GM06990 (cell line): ENCODE measurements at regions not wholly inside any gene's neighbourhood (a gene's known extent, or its start where the extent isn't known, plus 50 kb on each side); places are given as distances from the start of the nearest gene placed in this dataset.

Source experiments
- DNase-seq: peaks from one replicate; pipeline ENCODE4 v3.0.0-alpha.2; 2011; ENCODE audit not compliant: insufficient read length; ENCODE audit errors: extremely low read depth
- H3K27me3 ChIP-seq: replicated peaks from 2 replicates; pipeline ENCODE4 v1.6.0; 2011; ENCODE audit warnings: low read length; ENCODE audit not compliant: control insufficient read depth, insufficient read depth
- H3K36me3 ChIP-seq: 2 replicates; pipeline ENCODE4 v1.5.1; 2011; ENCODE audit warnings: low read length; ENCODE audit not compliant: control insufficient read depth, insufficient read depth
- H3K4me3 ChIP-seq: replicated peaks from 2 replicates; pipeline ENCODE4 v1.5.1; 2011; ENCODE audit warnings: low read depth, mild to moderate bottlenecking, control low read depth, low read length
- CTCF ChIP-seq: IDR thresholded peaks from 2 replicates; pipeline ENCODE4 v1.5.1; 2011; ENCODE audit warnings: low read length, control low read depth, mild to moderate bottlenecking, inconsistent platforms; ENCODE audit not compliant: insufficient read depth, poor library complexity, severe bottlenecking

GRCh38 chr7:115094163-115094562 is 172.3 kb downstream of the MDFIC start:
- no peaks in the 10 kb centered on the region for H3K27me3 ChIP-seq
- DNase-seq, result no peak
- H3K36me3 ChIP-seq, result no peaks in the 10 kb centered on the region
- no peak overlapping the region for H3K4me3 ChIP-seq
- no peak for TF ChIP-seq CTCF

DNA sequence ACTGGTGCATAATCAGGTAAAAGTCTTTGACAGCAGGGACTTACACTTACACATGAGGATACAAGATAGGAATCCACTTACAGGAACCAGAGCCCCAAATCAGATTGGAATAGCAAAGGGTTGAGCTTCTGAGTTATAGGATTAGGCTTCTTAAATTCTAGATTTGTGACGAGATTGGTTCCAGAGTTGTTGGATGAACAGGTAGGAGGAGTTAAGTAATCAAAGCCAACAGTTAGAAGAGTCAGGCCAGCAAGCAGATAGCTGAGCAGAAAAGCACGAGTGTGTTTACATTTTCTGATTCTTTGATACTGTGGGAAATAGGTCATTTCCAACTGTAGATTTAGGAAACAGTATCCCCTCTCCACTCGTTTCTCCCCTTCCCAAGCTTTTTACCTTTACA is 167.0 kb downstream of the MDFIC start:
- H3K27me3 ChIP-seq, result no peaks in the 10 kb centered on the region
- no peak for TF ChIP-seq CTCF
- no peak overlapping the region for H3K4me3 ChIP-seq
- H3K36me3 ChIP-seq, result no peaks in the 10 kb centered on the region
- no peak for DNase-seq

- TF ChIP-seq CTCF, result no peak
- DNase-seq, result no peak
- Histone ChIP-seq H3K36me3 (no peaks in the 10 kb centered on the region), H3K27me3 (no peaks in the 10 kb centered on the region), H3K4me3 (no peak overlapping the region)
Measured at GRCh38 chr7:115087437-115087836, 165.5 kb downstream of the MDFIC start.

DNA sequence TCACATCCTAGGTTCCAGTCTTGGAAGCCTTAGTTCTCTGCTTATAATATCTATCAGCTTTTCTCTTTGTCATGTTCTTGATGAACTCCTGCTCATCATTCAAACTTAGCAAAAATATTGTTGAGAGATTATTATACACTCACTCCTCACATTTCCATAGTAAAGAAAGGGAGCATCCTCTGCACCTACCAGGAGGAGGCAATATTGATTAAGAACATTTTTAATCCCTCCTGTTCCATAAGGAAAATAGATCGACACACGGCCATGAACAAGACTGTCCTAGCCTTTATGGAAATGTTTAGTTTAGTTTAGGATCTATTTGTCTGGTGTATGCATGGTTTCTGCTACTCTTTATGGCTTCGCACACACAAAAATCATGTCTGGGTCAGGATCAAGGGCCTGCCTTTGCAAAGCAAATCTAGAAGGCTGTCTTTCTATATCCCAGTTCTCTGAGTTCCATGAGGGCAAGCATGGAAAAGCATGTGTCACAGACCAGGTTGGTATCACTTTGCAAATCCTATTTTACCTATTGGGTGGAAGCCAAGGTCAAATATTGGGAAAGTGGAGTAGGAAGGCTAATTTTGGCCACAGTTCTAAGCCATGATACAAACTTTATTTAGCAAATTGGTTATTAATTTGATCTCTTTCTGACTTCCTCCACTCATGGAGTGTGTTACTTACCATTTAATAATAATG is 164.4 kb downstream of the MDFIC start:
- DNase-seq, result no peak
- no peak overlapping the region for H3K4me3 ChIP-seq
- no peaks in the 10 kb centered on the region for H3K27me3 ChIP-seq
- no peak for TF ChIP-seq CTCF
- no peaks in the 10 kb centered on the region for H3K36me3 ChIP-seq

DNA sequence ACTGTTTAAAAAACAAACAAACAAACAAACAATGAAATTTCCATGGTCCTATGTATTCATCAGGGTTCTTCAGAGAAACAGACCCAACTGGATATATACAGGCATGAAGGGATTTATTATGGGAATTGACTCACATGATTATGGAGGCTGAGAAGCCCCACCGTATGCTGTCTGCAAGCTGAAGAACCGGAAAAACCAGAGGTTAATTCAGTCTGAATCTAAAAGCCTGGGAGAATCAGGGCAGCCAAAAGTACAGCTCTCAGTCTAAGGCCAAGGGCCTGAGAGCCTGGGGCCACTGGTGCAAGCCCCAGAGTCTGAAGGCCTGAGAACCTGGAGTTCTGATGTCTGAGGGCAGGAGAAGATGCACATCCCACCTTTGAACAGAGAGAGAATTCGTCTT is 163.5 kb downstream of the MDFIC start:
- H3K27me3 ChIP-seq, result no peaks in the 10 kb centered on the region
- no peaks in the 10 kb centered on the region for H3K36me3 ChIP-seq
- H3K4me3 ChIP-seq, result no peak overlapping the region
- no peak for TF ChIP-seq CTCF
- DNase-seq, result no peak

DNA sequence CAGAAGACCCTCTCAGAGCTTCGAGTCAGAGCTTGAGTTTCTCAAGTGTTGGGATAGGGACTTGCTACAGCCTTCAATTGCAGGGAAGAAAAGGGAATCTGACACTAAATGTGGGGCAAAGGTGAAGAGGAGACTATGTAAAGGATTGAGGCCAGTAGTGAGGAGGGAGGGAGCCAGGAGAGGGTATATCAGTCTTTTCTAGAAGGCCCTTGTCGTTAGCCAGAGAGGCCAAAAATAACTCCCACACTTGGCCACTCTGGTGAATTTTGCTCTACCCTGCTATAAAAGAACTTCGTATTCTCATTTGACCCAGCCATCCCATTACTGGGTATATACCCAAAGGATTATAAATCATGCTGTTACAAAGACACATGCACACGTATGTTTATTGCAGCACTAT is 162.0 kb downstream of the MDFIC start:
- no peaks in the 10 kb centered on the region for H3K36me3 ChIP-seq
- no peak for TF ChIP-seq CTCF
- no peak for DNase-seq
- H3K4me3 ChIP-seq, result no peak overlapping the region
- no peaks in the 10 kb centered on the region for H3K27me3 ChIP-seq
